GM18868 (cell line): ENCODE measurements at regions not wholly inside any gene's neighbourhood (a gene's known extent, or its start where the extent isn't known, plus 50 kb on each side); places are given as distances from the start of the nearest gene placed in this dataset.

Experiments used
- ATAC-seq: cut with Tn5 transposase; IDR thresholded peaks from one replicate; pipeline ENCODE4 v1.9.1; 2021; ENCODE audit warnings: mild to moderate bottlenecking, moderate library complexity; ENCODE audit not compliant: unreplicated experiment

GRCh38 chr2:12156349-12156748, 409.9 kb downstream of the LPIN1 start:
- ATAC-seq, result no peak

- ATAC-seq, result no peak
Observed at GRCh38 chr2:12161085-12161484, 414.7 kb downstream of the LPIN1 start.

- no peak for ATAC-seq
Observed at GRCh38 chr2:12162269-12163247, 416.1 kb downstream of the LPIN1 start.

GRCh38 chr2:12163866-12164265, 417.4 kb downstream of the LPIN1 start:
- ATAC-seq, result no peak

- ATAC-seq, result no peak
Observed at GRCh38 chr2:12164689-12165088, 418.3 kb downstream of the LPIN1 start.

GRCh38 chr2:12167525-12168317, 421.3 kb downstream of the LPIN1 start:
- no peak for ATAC-seq

GRCh38 chr2:12168354-12168753, 421.9 kb downstream of the LPIN1 start:
- ATAC-seq, result no peak

GRCh38 chr2:12168791-12169388, 422.5 kb downstream of the LPIN1 start:
- ATAC-seq, result no peak

GRCh38 chr2:12169721-12170120, 423.3 kb downstream of the LPIN1 start:
- ATAC-seq, result no peak

- ATAC-seq, result no peak
Observed at GRCh38 chr2:12170121-12170520, 423.7 kb downstream of the LPIN1 start.

- ATAC-seq, result no peak
Observed at GRCh38 chr2:12173271-12173942, 427.0 kb downstream of the LPIN1 start.

GRCh38 chr2:12173943-12174340, 427.5 kb downstream of the LPIN1 start:
- no peak for ATAC-seq

- no peak for ATAC-seq
Observed at GRCh38 chr2:12175323-12175722, 428.9 kb downstream of the LPIN1 start.

GRCh38 chr2:12176623-12177454, 430.4 kb downstream of the LPIN1 start:
- ATAC-seq, result peak; percentile 85

GRCh38 chr2:12177455-12178288, 431.2 kb downstream of the LPIN1 start:
- ATAC-seq, result peak; percentile 81

GRCh38 chr2:12178289-12179080, 432.1 kb downstream of the LPIN1 start:
- no peak for ATAC-seq

GRCh38 chr2:12180031-12180430, 433.6 kb downstream of the LPIN1 start:
- ATAC-seq, result no peak

- no peak for ATAC-seq
Observed at GRCh38 chr2:12183032-12183645, 436.7 kb downstream of the LPIN1 start.
